ENCODE measurements at regions not wholly inside any gene's neighbourhood (a gene's known extent, or its start where the extent isn't known, plus 50 kb on each side); places are given as distances from the start of the nearest gene placed in this dataset.

- no peak overlapping the region for H3K4me3 ChIP-seq (ENCODE audit: control insufficient read depth, low read depth, low read length)
- DNase-seq (ENCODE audit: low read depth), result no peak
- TF ChIP-seq CTCF (IDR thresholded peaks at IDR 0.05; ENCODE audit: control insufficient read depth, insufficient read depth, low read depth, low read length, missing control alignments), result no peak
Observed at GRCh38 chr7:41051062-41051461, 651.8 kb downstream of the INHBA start.

- DNase-seq (ENCODE audit: low read depth), result no peak
- TF ChIP-seq CTCF (IDR thresholded peaks at IDR 0.05; ENCODE audit: control insufficient read depth, insufficient read depth, low read depth, low read length, missing control alignments), result no peak
- H3K4me3 ChIP-seq (ENCODE audit: control insufficient read depth, low read depth, low read length), result no peak overlapping the region
Observed at GRCh38 chr7:41048771-41049170, 654.1 kb downstream of the INHBA start.

- no peak overlapping the region for H3K4me3 ChIP-seq (ENCODE audit: control insufficient read depth, low read depth, low read length)
- no peak for TF ChIP-seq CTCF (IDR thresholded peaks at IDR 0.05; ENCODE audit: control insufficient read depth, insufficient read depth, low read depth, low read length, missing control alignments)
- no peak for DNase-seq (ENCODE audit: low read depth)
Observed at GRCh38 chr7:41047789-41048191, 655.1 kb downstream of the INHBA start.

- TF ChIP-seq CTCF (IDR thresholded peaks at IDR 0.05; ENCODE audit: control insufficient read depth, insufficient read depth, low read depth, low read length, missing control alignments), result no peak
- DNase-seq (ENCODE audit: low read depth), result no peak
- H3K4me3 ChIP-seq (ENCODE audit: control insufficient read depth, low read depth, low read length), result no peak overlapping the region
Observed at GRCh38 chr7:41047211-41047610, 655.7 kb downstream of the INHBA start.

GRCh38 chr7:41046776-41047175, 656.1 kb downstream of the INHBA start:
- no peak overlapping the region for H3K4me3 ChIP-seq (ENCODE audit: control insufficient read depth, low read depth, low read length)
- no peak for DNase-seq (ENCODE audit: low read depth)

GRCh38 chr7:41046221-41046761, 656.6 kb downstream of the INHBA start:
- no peak overlapping the region for H3K4me3 ChIP-seq (ENCODE audit: control insufficient read depth, low read depth, low read length)
- DNase-seq (ENCODE audit: low read depth), result no peak
- no peak for TF ChIP-seq CTCF (IDR thresholded peaks at IDR 0.05; ENCODE audit: control insufficient read depth, insufficient read depth, low read depth, low read length, missing control alignments)

More at GRCh38 chr7:41046776-41047175, 656.1 kb downstream of the INHBA start:
- TF ChIP-seq CTCF (IDR thresholded peaks at IDR 0.05; ENCODE audit: control insufficient read depth, insufficient read depth, low read depth, low read length, missing control alignments), result no peak

All from AG09309 (cell line).